IPS DF 4.7 (cell line): ENCODE measurements at regions not wholly inside any gene's neighbourhood (a gene's known extent, or its start where the extent isn't known, plus 50 kb on each side); places are given as distances from the start of the nearest gene placed in this dataset.
"Not testable (repeated sequence)": the region's sequence is repeated elsewhere in the genome, so short reads cannot be mapped to it uniquely, and the experiment has no call there.

ENCODE experiments used
- DNase-seq: peaks from one replicate; pipeline ENCODE4 v3.0.0-alpha.2; 2013; ENCODE audit warnings: low spot score; ENCODE audit errors: extremely low read depth

GRCh38 chr9:15047028-15047551 is 136.9 kb upstream of the FREM1 start:
- DNase-seq = no peak

GRCh38 chr9:15033316-15033715 is 123.1 kb upstream of the FREM1 start:
- no peak for DNase-seq

DNA sequence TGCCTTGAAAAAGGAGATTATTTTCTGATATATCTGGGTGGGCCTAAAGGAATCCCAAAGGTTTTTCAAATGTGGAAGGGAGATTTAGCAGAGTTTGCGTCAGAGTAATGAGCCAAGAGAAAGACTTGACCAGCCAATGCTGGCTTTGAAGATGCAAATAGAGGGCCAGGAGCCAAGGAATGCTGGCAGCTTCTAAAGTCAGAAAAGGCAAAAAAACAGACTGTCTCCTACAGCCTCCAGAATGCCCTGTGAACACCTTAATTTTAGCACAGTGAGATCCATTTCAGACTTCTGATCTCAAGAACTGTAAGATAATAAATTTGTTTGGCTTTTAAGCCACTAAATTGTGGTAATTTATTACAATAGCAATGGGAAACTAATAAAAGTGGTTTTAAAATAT is 122.6 kb upstream of the FREM1 start:
- DNase-seq = no peak

DNA sequence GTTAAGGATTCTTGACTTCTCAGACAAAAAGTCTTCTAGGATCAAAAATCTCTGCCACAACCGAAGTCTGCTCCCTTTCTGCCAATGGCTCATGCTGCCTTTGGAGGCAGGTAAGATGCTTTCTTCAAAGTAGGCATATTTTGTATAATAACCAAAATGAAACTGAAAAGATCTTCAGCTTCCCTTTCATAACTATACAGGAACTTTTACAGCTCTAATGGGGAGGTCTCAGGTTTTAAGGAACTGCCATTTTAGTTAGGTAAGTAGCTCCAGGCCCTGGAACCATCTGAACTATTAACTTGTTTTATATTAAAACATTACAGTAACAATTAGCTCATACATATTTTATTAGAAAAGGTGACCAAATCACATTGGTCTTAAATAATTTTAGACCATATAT is 110.9 kb upstream of the FREM1 start:
- DNase-seq = no peak

- DNase-seq = no peak
These were observed 107.9 kb upstream of the FREM1 start for GRCh38 chr9:15018096-15018637.

- no peak for DNase-seq
These were observed 100.4 kb upstream of the FREM1 start for GRCh38 chr9:15010581-15010980.

GRCh38 chr9:15007698-15008097 is 97.5 kb upstream of the FREM1 start:
- no peak for DNase-seq

DNA sequence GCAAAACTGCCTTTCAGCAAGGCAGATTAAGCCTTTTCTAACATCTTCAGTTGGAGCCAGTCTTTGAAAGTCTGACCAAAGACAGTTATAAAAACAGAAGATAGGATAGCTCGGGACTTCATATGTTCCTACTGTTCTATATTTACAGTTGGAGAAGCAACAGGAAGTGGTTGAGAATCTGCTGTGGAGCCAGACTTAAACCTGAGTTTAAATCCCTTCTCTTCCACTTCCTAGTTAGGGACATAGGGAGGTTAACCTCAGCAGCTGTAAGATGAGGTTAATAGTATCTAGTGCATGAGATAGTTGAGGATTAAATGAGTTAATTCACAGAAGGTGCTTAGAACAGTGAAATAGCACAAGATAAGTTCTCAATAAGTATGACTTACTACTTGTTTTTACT is 84.5 kb upstream of the FREM1 start:
- DNase-seq = no peak

DNA sequence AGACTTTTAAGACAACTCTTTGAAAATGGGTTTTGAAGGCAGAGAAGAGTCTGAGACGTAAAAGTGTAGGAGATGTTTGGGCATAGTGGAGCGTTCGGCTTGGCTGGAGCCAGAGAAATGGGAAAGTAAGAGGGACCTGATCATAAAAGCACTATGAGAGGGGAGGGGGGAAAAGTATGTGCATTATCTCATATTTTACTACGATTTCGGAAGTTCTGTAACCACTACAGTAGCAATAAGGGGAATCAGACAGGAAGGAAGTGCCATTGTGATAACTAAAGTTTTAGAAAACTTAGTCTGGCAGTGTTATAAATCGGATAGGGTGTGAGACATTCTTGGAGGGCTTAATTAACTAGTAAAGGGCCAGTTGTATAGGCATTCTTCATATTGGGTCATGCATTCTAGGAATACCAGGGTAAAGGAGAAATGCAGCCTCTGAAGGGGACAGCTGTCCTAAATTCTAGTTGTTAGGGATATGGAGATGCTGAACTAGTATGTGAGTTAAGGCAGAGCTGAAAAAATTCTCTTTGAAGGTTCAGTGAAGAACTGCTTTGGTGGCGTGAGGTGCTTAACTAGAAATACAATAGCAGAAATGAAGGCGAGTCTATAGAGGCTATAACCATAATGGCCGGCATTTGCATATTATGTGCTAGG is 83.8 kb upstream of the FREM1 start:
- no peak for DNase-seq

DNA sequence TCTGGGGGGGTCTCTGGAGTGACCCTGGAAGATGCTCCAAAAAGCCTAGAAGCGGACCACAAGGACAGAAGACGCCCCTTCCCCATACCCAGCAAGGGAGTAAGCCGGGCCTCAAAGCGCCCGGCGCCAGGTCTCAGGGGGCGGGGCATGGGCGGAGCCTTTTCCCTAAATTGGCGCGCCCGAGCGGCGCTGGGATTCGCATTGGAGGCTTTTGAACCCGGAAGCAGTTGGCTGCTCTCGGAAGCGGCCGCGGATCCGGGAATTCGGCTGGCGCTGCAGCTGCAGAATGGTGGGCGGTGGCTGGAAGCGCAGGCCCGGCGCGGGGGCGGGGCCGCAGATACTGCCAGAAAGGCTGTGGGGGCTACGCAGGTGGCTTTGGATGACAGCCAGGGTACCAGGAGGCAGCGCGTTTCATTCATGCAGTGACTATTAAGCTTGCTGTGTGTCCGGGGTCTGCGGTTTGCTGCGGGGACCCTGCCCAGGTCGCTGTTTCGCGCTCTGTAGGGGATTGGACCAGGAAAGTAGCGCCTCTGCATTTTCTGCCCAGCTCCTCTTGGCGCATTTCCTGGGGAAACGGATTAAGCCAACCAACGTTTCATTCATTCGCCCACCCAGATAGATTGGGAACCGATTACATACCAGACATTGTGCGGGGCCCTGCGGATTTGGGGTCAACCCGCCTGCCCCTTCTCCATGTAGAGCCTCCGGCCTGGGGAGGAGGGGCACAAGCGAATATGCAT is 83.0 kb upstream of the FREM1 start:
- peak; percentile 75 for DNase-seq

GRCh38 chr9:14992516-14992915 is 82.3 kb upstream of the FREM1 start:
- DNase-seq = no peak

GRCh38 chr9:14992081-14992480 is 81.9 kb upstream of the FREM1 start:
- no peak for DNase-seq

DNA sequence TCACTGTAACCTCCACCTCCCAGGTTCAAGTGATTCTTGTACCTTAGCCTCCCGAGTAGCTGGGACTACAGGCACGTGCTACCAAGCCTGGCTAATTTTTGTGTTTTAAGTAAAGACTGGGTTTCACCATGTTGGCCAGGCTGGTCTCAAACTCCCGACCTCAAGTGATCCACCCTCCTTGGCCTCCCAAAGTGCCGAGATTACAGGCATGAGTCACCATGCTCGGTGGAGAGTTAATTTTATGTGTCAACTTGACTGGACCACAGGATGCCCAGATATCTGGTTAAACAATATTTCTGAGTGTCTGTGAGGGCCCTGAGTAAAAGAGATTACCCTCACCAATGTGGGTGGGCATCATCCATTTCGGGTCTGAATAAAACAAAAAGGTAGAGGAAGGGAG is 80.4 kb upstream of the FREM1 start:
- DNase-seq = not testable (repeated sequence)

DNA sequence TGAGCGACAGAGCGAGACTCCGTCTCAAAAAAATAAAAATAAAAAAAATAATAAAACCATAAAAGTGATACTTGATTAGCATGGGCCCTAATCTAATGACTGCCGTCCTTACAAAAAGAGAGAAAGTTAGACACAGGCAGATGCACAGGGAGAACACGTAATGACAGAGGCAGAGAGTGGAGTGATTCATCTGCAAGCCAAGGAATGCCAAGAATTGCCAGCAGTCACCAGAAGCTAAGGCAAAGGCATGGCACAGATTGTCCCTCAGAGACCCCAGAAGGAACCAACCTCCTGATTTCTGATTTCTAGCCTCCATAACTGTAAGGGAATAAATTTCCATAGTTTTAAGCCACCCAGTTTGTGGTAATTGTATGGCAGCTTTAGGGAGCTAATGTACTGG is 79.6 kb upstream of the FREM1 start:
- no peak for DNase-seq

DNA sequence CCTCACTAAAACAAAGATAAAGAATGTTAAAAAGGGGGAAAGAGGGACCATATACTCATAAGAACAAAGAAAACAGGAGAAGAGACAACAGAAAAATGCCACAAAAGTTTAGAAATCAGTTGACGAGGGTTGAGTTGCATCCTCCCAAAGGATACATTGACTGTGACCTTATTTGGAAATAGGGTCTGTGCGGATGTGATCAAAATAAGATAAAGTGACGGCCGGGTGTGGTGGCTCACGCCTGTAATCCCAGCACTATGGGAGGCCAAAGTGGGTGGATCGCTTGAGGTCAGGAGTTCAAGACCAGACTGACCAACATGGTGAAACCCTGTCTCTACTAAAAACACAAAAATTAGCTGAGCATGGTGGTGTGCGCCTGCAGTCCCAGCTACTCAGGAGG is 79.1 kb upstream of the FREM1 start:
- not testable (repeated sequence) for DNase-seq

GRCh38 chr9:14987858-14988257 is 77.6 kb upstream of the FREM1 start:
- DNase-seq = no peak

- DNase-seq = no peak
These were observed 75.2 kb upstream of the FREM1 start for GRCh38 chr9:14985419-14985818.

DNA sequence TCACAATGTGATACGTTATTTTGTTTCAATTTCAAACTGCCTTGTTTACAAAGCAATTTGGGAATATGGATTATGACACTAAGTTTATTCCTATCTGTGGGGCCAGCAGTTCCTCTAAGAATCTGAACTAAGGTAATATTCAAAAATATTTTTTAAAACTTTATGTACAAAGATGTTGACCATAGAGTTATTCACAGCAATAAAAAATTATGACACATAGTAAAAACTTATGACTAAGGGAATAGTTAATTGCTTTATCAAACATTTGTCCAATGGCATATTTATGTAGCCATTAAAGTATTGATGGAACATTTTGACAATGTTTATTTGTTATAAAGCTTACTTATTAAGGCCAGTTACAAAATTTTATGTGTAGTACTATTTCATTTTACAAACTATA is 73.4 kb upstream of the FREM1 start:
- DNase-seq = no peak

- no peak for DNase-seq
These were observed 71.2 kb upstream of the FREM1 start for GRCh38 chr9:14981291-14981950.

- DNase-seq = no peak
These were observed 68.1 kb upstream of the FREM1 start for GRCh38 chr9:14978022-14979000.
